PC-3 (cell line): ENCODE measurements at regions not wholly inside any gene's neighbourhood (a gene's known extent, or its start where the extent isn't known, plus 50 kb on each side); places are given as distances from the start of the nearest gene placed in this dataset.
A peak's percentile ranks its signal among the peaks of the same experiment; 100 is the strongest.

ENCODE experiments used
- EZH2 ChIP-seq: fragments of 300-600 bp; sonication (generic); IDR thresholded peaks from one replicate; pipeline ENCODE4 v1.6.1; 2017; ENCODE audit warnings: antibody characterized with exemption, mild to moderate bottlenecking, low read length; ENCODE audit not compliant: unreplicated experiment
- TF ChIP-seq, protein P1 (sequence below): fragments of 300-600 bp; sonication (generic); conservative IDR thresholded peaks from 2 replicates; pipeline ENCODE4 v1.5.1; 2017; ENCODE audit warnings: antibody characterized with exemption, low read depth, mild to moderate bottlenecking, low read length

DNA sequence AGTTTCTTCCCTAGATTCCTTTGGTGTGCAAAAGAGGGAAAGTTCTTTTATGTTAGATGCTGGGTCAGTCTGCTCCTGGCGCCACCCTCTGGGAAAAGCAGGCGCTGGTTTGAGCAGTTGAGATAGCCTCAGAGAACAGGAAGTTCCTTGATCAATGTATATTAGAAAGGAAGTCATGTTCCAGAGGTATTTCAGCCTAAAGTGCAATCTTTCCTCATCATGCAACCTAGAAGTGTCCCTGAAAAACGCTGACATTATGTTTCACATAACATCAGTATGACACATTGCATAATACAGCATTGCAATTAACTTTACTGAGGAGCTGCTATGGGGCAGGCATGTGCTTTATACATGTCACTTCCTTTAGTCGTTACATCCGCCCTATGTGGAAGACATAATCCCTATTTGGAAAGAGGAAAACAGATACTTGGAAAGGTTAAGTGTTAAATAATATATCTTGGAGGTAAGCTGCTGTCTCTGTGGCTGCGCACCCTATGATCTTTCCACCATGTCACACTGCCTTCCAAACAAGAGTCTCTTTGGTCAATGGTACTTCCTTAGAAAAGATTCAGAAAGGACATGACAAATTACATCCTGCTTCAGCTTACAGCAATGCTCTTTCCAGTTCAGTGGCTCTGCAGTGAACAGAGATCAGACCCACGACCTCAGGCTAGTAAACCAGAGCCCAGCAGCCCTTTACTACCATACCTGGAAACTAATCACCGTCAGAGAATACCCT is 369.7 kb downstream of the RAD51AP2 start:
- TF ChIP-seq, protein P1, sequence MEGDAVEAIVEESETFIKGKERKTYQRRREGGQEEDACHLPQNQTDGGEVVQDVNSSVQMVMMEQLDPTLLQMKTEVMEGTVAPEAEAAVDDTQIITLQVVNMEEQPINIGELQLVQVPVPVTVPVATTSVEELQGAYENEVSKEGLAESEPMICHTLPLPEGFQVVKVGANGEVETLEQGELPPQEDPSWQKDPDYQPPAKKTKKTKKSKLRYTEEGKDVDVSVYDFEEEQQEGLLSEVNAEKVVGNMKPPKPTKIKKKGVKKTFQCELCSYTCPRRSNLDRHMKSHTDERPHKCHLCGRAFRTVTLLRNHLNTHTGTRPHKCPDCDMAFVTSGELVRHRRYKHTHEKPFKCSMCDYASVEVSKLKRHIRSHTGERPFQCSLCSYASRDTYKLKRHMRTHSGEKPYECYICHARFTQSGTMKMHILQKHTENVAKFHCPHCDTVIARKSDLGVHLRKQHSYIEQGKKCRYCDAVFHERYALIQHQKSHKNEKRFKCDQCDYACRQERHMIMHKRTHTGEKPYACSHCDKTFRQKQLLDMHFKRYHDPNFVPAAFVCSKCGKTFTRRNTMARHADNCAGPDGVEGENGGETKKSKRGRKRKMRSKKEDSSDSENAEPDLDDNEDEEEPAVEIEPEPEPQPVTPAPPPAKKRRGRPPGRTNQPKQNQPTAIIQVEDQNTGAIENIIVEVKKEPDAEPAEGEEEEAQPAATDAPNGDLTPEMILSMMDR, result peak; percentile 19; the same call in 1 of the 2 replicates
- no peak for TF ChIP-seq EZH2
